Smooth muscle cell (in vitro differentiated cells): ENCODE measurements at regions not wholly inside any gene's neighbourhood (a gene's known extent, or its start where the extent isn't known, plus 50 kb on each side); places are given as distances from the start of the nearest gene placed in this dataset.

Experiments
- DNase-seq: peaks from one replicate; lab custom pipeline; 2025; ENCODE audit not compliant: unreplicated experiment; lab: John Stamatoyannopoulos, UW
- H2AFZ ChIP-seq: fragments of 200-600 bp; sonication (generic); 2 replicates; pipeline ENCODE4 v1.6.0; 2016; ENCODE audit warnings: antibody characterized with exemption, low read depth, mild to moderate bottlenecking
- H3F3A ChIP-seq: fragments of 200-600 bp; sonication (generic); 2 replicates; pipeline ENCODE4 v1.6.0; 2017; ENCODE audit warnings: antibody characterized with exemption, low read depth
- H3K27ac ChIP-seq: fragments of 200-600 bp; sonication (generic); 2 replicates; pipeline ENCODE4 v1.5.1; 2016; ENCODE audit warnings: low read depth, mild to moderate bottlenecking
- H3K27me3 ChIP-seq: fragments of 200-600 bp; sonication (generic); 2 replicates; pipeline ENCODE4 v1.6.1; 2016; ENCODE audit warnings: low read depth, mild to moderate bottlenecking
- H3K36me3 ChIP-seq: fragments of 200-600 bp; sonication (generic); 2 replicates; pipeline ENCODE4 v1.5.1; 2016; ENCODE audit warnings: low read depth
- H3K4me1 ChIP-seq: fragments of 200-600 bp; sonication (generic); 2 replicates; pipeline ENCODE4 v1.5.1; 2016; ENCODE audit warnings: low read depth
- H3K4me2 ChIP-seq: fragments of 200-600 bp; sonication (generic); 2 replicates; pipeline ENCODE4 v1.6.0; 2016; ENCODE audit warnings: mild to moderate bottlenecking
- H3K4me3 ChIP-seq: fragments of 200-600 bp; sonication (generic); 2 replicates; pipeline ENCODE4 v1.5.1; 2016; ENCODE audit warnings: mild to moderate bottlenecking
- H3K79me2 ChIP-seq: fragments of 200-600 bp; sonication (generic); 2 replicates; pipeline ENCODE4 v1.6.0; 2016; ENCODE audit warnings: low read depth, mild to moderate bottlenecking
- H3K9ac ChIP-seq: fragments of 200-600 bp; sonication (generic); 2 replicates; pipeline ENCODE4 v1.6.0; 2016; ENCODE audit warnings: low read depth
- H3K9me3 ChIP-seq: fragments of 200-600 bp; sonication (generic); replicated peaks from 2 replicates; pipeline ENCODE4 v1.5.1; 2016; ENCODE audit warnings: low read depth
- H4K20me1 ChIP-seq: fragments of 200-600 bp; sonication (generic); 2 replicates; pipeline ENCODE4 v1.6.0; 2016; ENCODE audit warnings: low read depth
- CTCF ChIP-seq: fragments of 200-600 bp; sonication (generic); IDR thresholded peaks from 2 replicates; pipeline ENCODE4 v1.5.1; 2017; ENCODE audit warnings: borderline replicate concordance, mild to moderate bottlenecking, antibody characterized with exemption; ENCODE audit not compliant: insufficient read depth, poor library complexity, severe bottlenecking
- WGBS: methylation state at CpG from one replicate; pipeline ENCODE4 v1.1.7; 2016; ENCODE audit warnings: low lambda C conversion rate; 5-methylcytosine and 5-hydroxymethylcytosine counted together

- Histone ChIP-seq H3F3A (no peaks in the 10 kb centered on the region), H3K4me3 (no peak overlapping the region), H2AFZ (no peak overlapping the region), H3K27me3 (no peaks in the 10 kb centered on the region), H3K27ac (no peak overlapping the region), H4K20me1 (no peaks in the 10 kb centered on the region), H3K9me3 (no peaks in the 10 kb centered on the region), H3K36me3 (no peaks in the 10 kb centered on the region), H3K4me1 (no peaks in the 10 kb centered on the region), H3K79me2 (no peaks in the 10 kb centered on the region), H3K4me2 (no peak overlapping the region), H3K9ac (no peak overlapping the region)
- no peak for DNase-seq
- no peak for TF ChIP-seq CTCF
- WGBS: 74% methylated on average over 4 of the region's 4 CpGs
Observed at GRCh38 chr10:36789974-36790373, 335.4 kb upstream of the ANKRD30A start.

GRCh38 chr10:36788152-36788551, 337.2 kb upstream of the ANKRD30A start:
- Histone ChIP-seq H3K27ac (no peak overlapping the region), H3K4me2 (no peak overlapping the region), H3K36me3 (no peaks in the 10 kb centered on the region), H3K4me3 (no peak overlapping the region), H3K9ac (no peak overlapping the region), H3K79me2 (no peaks in the 10 kb centered on the region), H2AFZ (no peak overlapping the region), H3F3A (no peaks in the 10 kb centered on the region), H3K27me3 (no peaks in the 10 kb centered on the region), H4K20me1 (no peaks in the 10 kb centered on the region), H3K9me3 (no peaks in the 10 kb centered on the region), H3K4me1 (no peaks in the 10 kb centered on the region)
- TF ChIP-seq CTCF: no peak
- WGBS: 77% methylated on average over 2 of the region's 2 CpGs
- no peak for DNase-seq

GRCh38 chr10:36783400-36783799, 342.0 kb upstream of the ANKRD30A start:
- no peak for TF ChIP-seq CTCF
- no peak for DNase-seq
- Histone ChIP-seq H3F3A (no peaks in the 10 kb centered on the region), H3K4me1 (no peaks in the 10 kb centered on the region), H3K36me3 (no peaks in the 10 kb centered on the region), H3K27ac (no peak overlapping the region), H3K4me3 (no peak overlapping the region), H3K4me2 (no peak overlapping the region), H3K27me3 (no peaks in the 10 kb centered on the region), H3K9me3 (no peaks in the 10 kb centered on the region), H4K20me1 (no peaks in the 10 kb centered on the region), H3K79me2 (no peaks in the 10 kb centered on the region), H3K9ac (no peak overlapping the region), H2AFZ (no peak overlapping the region)
- WGBS: 81% methylated on average over 5 of the region's 5 CpGs

- H3K27ac ChIP-seq: no peak overlapping the region
- no peak overlapping the region for H2AFZ ChIP-seq
- no peak overlapping the region for H3K4me2 ChIP-seq
- H4K20me1 ChIP-seq: no peaks in the 10 kb centered on the region
- H3F3A ChIP-seq: no peaks in the 10 kb centered on the region
- no peaks in the 10 kb centered on the region for H3K27me3 ChIP-seq
- H3K4me1 ChIP-seq: no peaks in the 10 kb centered on the region
- 93% methylated on average over 5 of the region's 5 CpGs for WGBS
- H3K4me3 ChIP-seq: no peak overlapping the region
- no peak for DNase-seq
- no peaks in the 10 kb centered on the region for H3K9me3 ChIP-seq
- TF ChIP-seq CTCF: no peak
- H3K9ac ChIP-seq: no peak overlapping the region
- H3K79me2 ChIP-seq: no peaks in the 10 kb centered on the region
- H3K36me3 ChIP-seq: no peaks in the 10 kb centered on the region
Observed at GRCh38 chr10:36781570-36781969, 343.8 kb upstream of the ANKRD30A start.
